Mammary epithelial cell (primary cell): ENCODE measurements at regions not wholly inside any gene's neighbourhood (a gene's known extent, or its start where the extent isn't known, plus 50 kb on each side); places are given as distances from the start of the nearest gene placed in this dataset.

ENCODE experiments used
- EZH2 ChIP-seq: IDR thresholded peaks from 2 replicates; pipeline ENCODE4 v1.6.1; 2012; ENCODE audit warnings: low read length, inconsistent platforms, borderline replicate concordance
- TF ChIP-seq, protein P1 (sequence below), 2 donors: IDR thresholded peaks in 1 of 2; conservative IDR thresholded peaks in 1 of 2; 2 replicates each; pipeline ENCODE4 v1.5.1; 2011 to 2012; ENCODE audit warnings: inconsistent platforms in 2 of 2, low read length in 2 of 2, mild to moderate bottlenecking in 2 of 2, control low read depth in 1 of 2, low read depth in 1 of 2; ENCODE audit not compliant: insufficient read depth in 1 of 2; ENCODE audit errors: extremely low read depth in 1 of 2

DNA sequence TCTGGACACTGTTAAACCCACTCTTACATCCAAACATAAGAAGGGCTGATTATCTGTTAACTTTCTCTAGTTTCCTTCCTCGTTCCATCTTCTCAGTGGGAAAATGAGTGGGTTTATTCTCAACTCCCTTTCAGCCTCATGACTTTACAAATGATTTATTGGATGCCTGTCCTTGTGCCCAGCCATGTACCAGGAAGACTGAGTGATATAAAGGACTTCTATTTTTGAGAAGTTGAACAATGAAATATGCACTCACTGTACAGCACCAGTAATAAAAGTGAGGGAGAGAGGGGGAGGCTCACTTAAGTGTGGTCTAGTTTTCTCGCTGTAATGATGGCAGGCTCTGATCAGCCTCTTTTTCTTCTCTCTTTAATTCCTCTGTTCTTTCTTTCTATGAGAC, 277.6 kb downstream of the SMARCA2 start:
- TF ChIP-seq, protein P1, sequence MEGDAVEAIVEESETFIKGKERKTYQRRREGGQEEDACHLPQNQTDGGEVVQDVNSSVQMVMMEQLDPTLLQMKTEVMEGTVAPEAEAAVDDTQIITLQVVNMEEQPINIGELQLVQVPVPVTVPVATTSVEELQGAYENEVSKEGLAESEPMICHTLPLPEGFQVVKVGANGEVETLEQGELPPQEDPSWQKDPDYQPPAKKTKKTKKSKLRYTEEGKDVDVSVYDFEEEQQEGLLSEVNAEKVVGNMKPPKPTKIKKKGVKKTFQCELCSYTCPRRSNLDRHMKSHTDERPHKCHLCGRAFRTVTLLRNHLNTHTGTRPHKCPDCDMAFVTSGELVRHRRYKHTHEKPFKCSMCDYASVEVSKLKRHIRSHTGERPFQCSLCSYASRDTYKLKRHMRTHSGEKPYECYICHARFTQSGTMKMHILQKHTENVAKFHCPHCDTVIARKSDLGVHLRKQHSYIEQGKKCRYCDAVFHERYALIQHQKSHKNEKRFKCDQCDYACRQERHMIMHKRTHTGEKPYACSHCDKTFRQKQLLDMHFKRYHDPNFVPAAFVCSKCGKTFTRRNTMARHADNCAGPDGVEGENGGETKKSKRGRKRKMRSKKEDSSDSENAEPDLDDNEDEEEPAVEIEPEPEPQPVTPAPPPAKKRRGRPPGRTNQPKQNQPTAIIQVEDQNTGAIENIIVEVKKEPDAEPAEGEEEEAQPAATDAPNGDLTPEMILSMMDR (conservative IDR thresholded peaks at IDR 0.05 in 1 of 2, IDR thresholded peaks at IDR 0.05 in 1 of 2; ENCODE audit: extremely low read depth in 1 of 2, insufficient read depth in 1 of 2, low read depth in 1 of 2, low read length in 2 of 2): no peak
- no peak for TF ChIP-seq EZH2
